CD4-positive, alpha-beta T cell treated with Interleukin-12 subunit alpha and Interleukin-12 subunit beta, for 1 hour (primary cell): ENCODE measurements at regions not wholly inside any gene's neighbourhood (a gene's known extent, or its start where the extent isn't known, plus 50 kb on each side); places are given as distances from the start of the nearest gene placed in this dataset.
"Not testable (repeated sequence)": the region's sequence is repeated elsewhere in the genome, so short reads cannot be mapped to it uniquely, and the experiment has no call there.

Source experiments
- DNase-seq: peaks from one replicate; pipeline ENCODE4 v3.0.0-alpha.2; 2020

GRCh38 chr11:90448256-90448655 is 225.4 kb upstream of the CHORDC1 start:
- DNase-seq: no peak

GRCh38 chr11:90447618-90448017 is 224.8 kb upstream of the CHORDC1 start:
- no peak for DNase-seq

- DNase-seq: no peak
These were observed 223.4 kb upstream of the CHORDC1 start for GRCh38 chr11:90446207-90446606.

- DNase-seq: no peak
These were observed 215.2 kb upstream of the CHORDC1 start for GRCh38 chr11:90438069-90438468.

- DNase-seq: no peak
These were observed 212.0 kb upstream of the CHORDC1 start for GRCh38 chr11:90434858-90435257.

- DNase-seq: no peak
These were observed 206.0 kb upstream of the CHORDC1 start for GRCh38 chr11:90428836-90429235.

- DNase-seq: no peak
These were observed 203.6 kb upstream of the CHORDC1 start for GRCh38 chr11:90426442-90426841.

- no peak for DNase-seq
These were observed 200.5 kb upstream of the CHORDC1 start for GRCh38 chr11:90423378-90423777.

- not testable (repeated sequence) for DNase-seq
These were observed 199.9 kb upstream of the CHORDC1 start for GRCh38 chr11:90422787-90423186.

GRCh38 chr11:90414221-90414620 is 191.4 kb upstream of the CHORDC1 start:
- no peak for DNase-seq

GRCh38 chr11:90407350-90407749 is 184.5 kb upstream of the CHORDC1 start:
- DNase-seq: no peak

GRCh38 chr11:90392692-90393091 is 169.8 kb upstream of the CHORDC1 start:
- DNase-seq: no peak

GRCh38 chr11:90391756-90392155 is 168.9 kb upstream of the CHORDC1 start:
- no peak for DNase-seq

GRCh38 chr11:90380206-90380605 is 157.4 kb upstream of the CHORDC1 start:
- DNase-seq: no peak

GRCh38 chr11:90373971-90374370 is 151.1 kb upstream of the CHORDC1 start:
- DNase-seq: no peak

GRCh38 chr11:90364527-90364926 is 141.7 kb upstream of the CHORDC1 start:
- no peak for DNase-seq

- no peak for DNase-seq
These were observed 140.9 kb upstream of the CHORDC1 start for GRCh38 chr11:90363739-90364138.

GRCh38 chr11:90355200-90355599 is 132.4 kb upstream of the CHORDC1 start:
- no peak for DNase-seq

GRCh38 chr11:90349731-90350130 is 126.9 kb upstream of the CHORDC1 start:
- DNase-seq: no peak

GRCh38 chr11:90344546-90344945 is 121.7 kb upstream of the CHORDC1 start:
- DNase-seq: no peak

- no peak for DNase-seq
These were observed 120.8 kb upstream of the CHORDC1 start for GRCh38 chr11:90343673-90344072.

- DNase-seq: no peak
These were observed 119.1 kb upstream of the CHORDC1 start for GRCh38 chr11:90341986-90342385.

GRCh38 chr11:90332415-90332814 is 109.6 kb upstream of the CHORDC1 start:
- DNase-seq: no peak

GRCh38 chr11:90330632-90331031 is 107.8 kb upstream of the CHORDC1 start:
- DNase-seq: no peak

- no peak for DNase-seq
These were observed 106.2 kb upstream of the CHORDC1 start for GRCh38 chr11:90329043-90329442.

GRCh38 chr11:90326647-90327046 is 103.8 kb upstream of the CHORDC1 start:
- no peak for DNase-seq
